Nucleus accumbens (tissue), 56 donors: ENCODE measurements at regions not wholly inside any gene's neighbourhood (a gene's known extent, or its start where the extent isn't known, plus 50 kb on each side); places are given as distances from the start of the nearest gene placed in this dataset.
A peak's percentile ranks its signal among the peaks of the same experiment; 100 is the strongest.
"Not testable (repeated sequence)": the region's sequence is repeated elsewhere in the genome, so short reads cannot be mapped to it uniquely, and the experiment has no call there.

Experiments used
- DNase-seq, 56 donors: peaks; one replicate each; lab custom pipeline; 2025; lab: John Stamatoyannopoulos, UW

DNA sequence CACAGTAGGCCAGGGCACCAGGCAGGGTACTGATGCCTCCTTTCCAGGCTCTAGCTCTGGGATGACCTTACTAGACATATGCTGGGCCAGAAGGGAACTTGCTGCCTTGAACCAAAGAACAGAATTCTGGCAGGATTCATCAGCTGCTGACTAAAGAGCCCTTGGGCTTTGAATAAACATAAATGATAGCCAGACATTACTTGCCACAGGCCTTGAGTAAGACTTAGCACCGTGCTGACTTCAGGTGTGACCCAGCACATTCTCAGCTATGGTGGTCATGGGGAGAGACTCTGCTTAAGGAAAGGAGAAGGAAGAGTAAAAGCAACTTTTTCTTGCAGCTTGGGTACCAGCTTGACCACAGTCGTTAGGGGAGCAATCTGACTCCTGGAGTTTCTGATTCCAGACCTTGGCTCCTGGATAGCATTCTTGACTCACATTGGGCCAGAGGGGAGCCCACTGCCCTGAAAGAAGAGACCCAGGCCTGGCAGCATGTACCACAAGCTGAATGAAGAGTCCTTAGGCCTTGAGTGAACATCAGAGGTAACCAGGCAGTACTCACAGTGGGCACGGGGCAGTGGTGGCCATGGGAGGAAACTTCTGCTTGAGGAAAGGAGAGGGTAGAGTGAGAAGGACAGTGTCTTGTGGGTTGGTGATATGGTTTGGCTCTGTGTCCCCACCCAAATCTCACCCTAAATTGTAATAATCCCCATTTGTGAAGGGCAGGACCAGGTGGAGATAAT, 926.1 kb upstream of the SORCS1 start:
- DNase-seq, result no peak

DNA sequence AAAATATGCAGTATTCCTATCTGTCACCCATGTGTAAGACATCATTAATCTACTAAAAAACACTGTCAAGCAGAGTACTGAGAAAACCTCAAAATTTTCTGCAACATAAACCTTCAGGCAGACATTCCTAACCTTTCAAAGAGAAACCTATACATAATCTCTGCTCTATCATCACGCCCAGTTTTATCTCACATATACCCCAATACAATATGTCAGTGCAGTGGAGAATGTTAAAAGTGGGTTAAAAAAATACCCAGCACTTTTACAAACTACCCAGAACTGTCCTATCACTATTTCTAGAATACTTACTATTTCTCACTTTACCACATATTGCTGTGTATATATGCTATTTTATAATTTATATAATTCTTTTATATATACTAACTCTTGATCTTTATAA, 922.0 kb upstream of the SORCS1 start:
- DNase-seq, result no peak

DNA sequence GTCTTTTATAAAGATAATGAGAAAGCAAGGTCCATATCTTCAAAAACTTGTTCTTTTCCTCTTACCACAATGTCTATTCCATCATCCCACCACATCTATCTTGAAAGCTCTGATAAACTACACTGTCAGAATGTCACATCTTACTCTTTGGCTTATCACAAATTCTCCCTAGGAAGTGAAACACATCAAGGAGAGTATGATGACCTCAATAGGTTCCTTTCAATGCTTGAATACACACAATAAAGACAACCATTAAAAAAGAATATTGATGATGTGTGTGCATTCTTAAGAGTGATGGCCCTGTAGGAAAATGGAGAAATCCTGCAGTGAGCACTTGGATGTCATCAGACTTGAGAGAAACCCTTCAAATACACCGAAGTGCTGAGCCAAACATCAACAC, 918.1 kb upstream of the SORCS1 start:
- DNase-seq, result no peak

DNA sequence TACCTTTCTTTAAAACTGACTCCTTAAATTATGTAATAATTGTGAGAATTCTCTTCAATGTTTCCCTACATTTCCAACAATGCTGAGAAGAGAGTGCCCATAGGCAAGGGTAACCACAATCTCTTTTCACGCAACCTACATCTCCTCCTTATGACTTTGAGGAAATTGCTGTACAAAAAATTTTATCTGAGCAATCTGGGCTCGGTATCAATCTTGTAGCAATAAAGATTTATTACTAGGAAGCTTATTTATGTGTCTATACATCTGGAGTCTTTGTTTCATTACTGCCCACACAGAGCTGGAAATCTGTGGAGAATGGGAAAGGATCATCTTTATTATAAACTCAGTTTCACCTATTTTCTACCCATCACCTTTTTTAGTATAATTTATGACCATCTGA, 913.8 kb upstream of the SORCS1 start:
- DNase-seq, result no peak

DNA sequence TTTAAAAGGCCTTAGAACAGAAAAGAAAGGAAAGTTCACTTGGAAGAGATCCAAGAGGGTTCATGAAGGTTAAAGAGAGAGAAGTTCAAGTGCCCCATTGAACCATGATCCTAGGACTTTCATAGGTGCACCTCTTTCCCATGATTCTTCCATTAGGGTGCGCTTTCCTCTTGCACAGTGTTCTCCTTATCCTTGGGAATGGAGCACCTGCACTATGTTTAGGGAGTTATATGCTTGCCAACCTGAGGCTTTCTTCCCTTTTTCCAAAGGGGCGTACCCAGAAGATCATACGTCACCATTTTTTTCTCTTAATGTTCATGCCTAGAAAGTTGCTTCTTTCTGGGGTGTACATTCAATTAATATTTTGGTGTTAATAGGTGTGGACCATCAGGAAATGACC, 908.0 kb upstream of the SORCS1 start:
- no peak for DNase-seq

DNA sequence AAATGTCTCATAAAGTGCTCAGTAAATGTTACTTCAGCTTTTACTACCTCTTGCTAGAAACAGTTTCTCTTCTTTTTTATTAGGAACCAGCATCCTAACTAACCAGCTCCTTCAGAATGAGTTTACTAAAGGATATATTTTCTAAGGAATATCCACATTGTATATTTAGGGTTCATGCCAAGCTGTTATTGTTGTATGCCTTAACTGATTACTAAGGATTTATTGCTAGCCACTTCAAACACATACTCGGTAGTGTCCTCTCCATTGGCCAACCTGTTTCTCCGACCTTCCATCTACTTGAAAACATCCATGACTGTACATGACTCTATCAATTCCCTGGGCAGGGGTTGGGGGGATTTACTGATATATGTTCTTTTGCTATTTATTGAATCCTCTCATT, 906.3 kb upstream of the SORCS1 start:
- no peak for DNase-seq

DNA sequence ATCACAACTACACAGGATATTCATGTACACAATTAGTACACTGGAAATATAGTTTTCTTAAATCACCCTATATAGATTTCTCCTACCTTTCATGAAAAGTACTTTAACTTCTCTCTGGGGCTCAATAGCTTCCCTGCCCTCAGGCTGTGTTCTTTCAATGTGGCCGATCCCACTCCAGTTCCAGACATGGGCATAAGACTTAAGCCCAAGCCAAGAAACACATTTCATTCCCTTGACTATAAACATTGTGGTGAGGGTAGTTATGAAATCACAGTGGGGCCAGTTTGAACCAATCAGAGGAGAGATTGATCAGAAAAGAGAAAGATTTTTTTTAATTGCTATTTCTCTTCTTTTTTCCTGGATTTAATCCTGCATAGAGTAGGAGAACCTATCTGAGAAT, 904.6 kb upstream of the SORCS1 start:
- no peak for DNase-seq

DNA sequence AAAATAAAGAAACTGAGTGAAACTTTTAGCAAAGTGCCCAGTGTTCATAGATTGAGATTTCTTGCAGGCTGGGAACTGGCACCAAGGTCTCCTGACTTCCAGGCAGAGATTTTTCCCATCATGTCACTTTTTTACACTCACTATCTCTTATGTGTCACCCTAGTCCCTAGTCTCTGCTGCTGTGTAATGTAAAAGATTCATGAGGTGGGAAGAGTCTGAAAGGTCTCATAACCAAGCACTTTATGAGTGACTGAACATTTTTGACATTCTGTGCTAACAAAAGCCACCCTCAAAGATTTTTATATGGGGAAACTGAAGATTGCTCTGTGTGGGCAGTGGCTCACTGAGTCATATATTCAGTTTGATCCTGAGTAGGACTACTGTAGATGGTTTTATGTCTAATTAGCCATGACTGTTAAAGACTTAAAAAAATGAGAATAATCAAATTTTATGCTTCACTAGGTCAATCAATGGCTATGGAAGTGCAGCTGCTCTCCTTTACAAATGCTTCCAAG, 900.3 kb upstream of the SORCS1 start:
- DNase-seq, result peak in 9 of 56 donors; percentile 0 to 45 (median 5)

DNA sequence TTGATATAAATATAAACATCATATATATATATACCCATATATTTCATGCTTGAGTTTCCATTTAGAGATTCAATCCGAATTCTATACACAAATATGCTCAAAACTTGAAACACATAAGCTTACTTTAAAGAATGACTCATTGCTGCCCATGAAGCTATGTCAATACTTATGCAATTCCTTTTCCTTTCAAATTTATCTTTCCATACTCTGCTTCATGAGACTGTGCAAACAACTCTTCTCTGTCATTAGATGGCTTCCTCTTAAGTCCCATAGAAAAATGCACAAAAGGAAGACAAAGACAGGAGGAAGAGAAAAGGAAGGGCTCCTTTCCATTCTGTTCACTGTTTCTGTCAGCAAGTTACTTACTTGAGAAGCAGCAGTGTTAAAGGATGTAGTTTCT, 895.7 kb upstream of the SORCS1 start:
- no peak for DNase-seq

DNA sequence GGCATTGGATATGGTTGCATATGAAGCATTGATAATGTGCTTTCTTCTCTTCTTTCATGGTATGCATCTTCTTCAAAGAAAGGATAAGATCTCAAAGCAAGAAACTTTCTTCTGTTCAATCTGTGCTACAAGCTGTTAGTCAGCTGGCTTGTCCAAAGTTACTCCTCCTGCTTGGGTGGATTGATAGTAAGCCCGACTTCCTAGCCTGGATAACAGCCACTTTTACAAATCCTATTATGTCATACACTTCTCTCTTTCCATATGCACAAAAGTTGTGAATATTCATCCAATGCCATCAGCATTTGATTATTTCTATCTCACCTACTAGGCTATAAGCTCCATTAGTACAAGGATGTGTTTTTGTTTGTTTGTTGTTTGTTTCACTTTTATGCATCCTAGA, 891.0 kb upstream of the SORCS1 start:
- DNase-seq, result no peak

DNA sequence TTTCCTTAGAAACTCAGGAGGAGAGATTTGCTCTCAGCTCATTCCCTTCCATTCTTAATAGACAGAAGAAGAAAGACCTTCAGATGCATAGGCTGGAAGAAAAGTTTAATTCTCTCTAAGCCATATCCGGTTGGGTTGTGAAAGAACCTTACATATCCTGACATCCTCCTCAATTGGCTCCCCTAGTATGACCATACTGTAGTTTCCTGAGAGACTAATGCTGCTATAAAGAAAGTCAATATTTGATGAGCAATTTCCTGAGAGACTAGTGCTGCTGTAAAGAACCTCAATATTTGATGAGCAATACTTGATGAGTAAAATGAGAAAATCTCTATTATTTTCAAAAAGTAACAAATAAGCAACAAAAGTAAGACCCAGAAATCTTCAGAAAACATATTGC, 888.5 kb upstream of the SORCS1 start:
- DNase-seq, result no peak

DNA sequence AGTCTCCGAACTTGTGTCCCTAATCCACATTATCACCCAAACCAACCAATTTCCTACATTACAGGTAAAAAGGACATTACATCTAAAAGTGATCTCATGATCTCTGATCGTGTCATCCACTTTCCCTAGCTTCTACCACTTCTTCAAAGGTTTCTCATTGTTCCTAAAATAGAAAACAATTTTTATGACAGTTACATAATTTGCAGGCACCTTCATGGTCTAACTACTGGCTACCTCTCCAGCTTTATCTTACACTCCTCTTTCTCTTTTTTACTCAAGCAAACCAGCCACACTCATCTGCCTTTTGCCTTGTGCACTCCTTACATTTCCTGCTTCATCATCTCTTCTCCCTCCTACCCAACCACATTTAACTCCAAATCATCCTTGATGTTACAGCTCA, 886.7 kb upstream of the SORCS1 start:
- DNase-seq, result no peak

DNA sequence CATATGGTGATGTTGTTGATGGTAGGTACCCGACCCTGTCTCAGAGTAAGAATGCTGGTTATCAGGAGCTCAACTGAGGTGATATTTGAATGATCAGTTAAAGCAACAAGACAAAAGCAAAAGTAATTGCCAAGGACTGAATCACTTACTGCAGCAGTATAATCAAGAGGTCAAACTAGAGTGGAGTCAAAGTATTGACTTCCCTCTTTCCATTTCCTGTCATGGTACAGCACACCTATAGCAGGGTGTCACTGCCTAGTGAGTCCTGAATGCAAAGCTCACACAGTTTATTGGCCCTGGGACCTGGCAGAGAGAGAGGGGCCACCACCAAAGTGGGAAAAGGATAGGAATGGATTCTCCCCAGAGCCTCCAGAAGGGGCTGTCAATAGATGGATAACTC, 886.1 kb upstream of the SORCS1 start:
- DNase-seq, result no peak

DNA sequence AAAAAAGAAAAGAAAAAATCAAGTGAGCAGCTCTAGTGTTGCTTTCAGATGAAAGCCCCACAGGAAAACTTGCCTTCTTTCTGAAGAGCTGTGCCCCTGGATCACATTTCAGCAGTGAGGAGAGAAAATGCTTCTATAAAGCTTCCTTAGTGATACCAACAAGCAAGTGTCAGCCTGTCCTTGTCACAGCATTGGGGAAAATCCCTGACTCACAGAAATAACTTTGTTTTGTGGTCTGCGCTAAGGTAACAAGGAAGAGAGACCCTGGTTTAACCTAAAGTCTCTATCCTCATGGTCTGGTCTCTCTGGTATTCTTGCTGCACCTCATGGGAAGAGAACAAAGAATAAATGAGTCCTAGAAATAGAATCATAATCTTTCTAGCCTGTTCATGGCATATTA, 885.2 kb upstream of the SORCS1 start:
- no peak for DNase-seq

DNA sequence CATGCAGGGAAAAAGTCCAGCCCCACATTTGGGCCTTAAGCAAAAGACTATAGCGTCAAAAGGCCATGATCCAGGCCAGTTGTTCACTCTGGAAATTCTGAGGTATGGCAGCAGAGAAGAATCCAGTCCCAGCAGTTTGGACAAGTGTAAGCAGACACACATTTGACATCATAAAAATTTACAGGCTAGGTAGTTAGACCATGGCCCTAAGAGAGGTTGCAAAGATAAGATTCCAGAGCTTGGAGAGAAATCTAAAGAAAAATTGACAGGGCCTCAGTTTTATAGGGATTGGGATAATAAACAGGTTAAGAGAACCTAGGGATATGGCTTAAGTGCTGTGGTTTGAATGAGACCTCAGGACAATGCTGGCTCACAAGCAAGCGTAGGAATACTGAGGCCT, 884.4 kb upstream of the SORCS1 start:
- no peak for DNase-seq

DNA sequence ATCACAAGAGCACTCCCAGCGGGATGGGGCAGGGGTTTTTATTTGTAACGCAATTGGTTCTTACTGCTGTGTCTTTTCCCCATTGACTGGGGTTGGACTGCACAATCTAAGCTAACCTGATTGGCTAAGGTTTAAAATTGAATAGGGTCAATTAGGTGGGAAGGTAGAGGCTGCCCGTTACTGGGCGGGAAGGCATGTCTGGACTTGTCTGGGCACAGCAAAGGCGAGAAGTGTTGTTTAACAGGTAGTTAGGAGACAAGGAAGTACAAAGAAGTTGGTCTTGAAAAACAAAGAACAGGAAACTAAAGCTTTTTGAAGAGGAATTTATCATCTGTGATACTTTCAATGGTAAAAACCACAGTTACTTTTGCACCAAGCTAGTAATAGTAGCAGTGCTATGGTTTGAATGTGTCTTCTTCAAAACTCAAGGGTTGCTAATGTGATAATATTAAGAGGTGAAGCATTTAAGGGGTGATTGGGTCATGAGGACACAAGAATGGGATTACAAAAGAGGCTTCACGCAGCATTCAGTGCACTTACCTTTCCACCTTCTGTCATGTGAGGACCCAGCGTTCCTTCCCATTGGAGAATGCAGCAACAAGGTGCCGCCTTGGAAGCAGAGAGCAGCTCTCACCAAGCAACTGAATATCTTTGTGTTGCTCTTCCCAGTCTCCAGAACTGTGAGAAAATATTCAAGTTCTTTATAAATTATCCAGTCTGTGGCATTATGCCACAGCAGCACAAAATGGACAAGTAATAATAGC, 875.5 kb upstream of the SORCS1 start:
- no peak for DNase-seq

DNA sequence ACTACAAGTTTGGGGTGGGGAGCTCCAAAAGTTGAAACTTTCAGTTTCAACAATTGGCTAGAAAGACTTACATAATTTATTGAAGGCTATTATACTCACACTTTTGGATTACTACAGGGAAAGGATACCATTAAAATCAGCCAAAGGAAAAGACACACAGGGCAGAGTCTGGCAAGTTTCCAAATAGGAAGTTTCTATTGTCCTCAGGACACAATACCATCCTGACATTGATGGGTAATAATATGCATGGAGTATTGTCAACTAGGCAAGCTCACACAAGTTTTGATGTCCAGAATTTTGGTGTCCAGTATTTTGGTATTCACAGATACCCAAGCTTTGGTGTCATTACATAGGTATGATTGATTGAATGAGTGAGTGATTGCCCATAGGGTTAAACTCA, 872.6 kb upstream of the SORCS1 start:
- DNase-seq, result no peak

DNA sequence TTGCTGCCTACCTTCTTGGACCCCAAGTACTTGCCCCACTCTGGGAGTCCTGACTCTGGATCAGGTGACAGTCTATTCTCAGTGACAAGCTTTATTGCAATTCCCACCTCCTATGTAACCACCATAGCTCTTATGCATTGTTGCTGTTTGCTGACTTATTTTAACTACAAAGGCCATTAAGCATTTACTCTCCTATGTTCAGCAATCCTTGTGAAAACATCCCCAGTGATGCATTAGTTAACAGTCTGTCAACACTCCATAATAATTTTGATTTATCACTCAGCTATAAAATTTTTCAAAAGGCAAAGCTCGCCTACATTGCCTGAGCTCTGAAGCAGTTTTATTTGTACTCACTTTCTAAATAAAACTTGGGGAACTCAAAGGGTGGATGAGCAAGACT, 871.8 kb upstream of the SORCS1 start:
- DNase-seq, result no peak

DNA sequence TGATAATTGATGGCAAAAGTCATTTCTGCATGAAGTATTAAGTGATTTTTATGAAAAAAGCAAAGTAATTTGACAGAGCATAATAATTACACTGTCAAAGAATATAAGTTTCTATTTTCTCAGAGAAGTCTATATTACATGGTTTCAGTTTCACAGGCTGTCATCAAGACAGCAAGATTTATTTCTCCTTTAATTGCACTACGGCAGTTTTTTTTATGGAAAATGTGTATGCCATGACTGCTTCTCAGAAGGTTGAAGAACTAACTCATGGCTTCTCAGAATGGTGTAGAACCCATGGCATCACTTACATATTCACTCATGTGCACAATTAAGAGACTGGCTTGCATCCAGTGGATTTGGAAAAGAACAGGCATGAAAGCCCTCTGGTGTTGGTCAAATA, 870.3 kb upstream of the SORCS1 start:
- no peak for DNase-seq

DNA sequence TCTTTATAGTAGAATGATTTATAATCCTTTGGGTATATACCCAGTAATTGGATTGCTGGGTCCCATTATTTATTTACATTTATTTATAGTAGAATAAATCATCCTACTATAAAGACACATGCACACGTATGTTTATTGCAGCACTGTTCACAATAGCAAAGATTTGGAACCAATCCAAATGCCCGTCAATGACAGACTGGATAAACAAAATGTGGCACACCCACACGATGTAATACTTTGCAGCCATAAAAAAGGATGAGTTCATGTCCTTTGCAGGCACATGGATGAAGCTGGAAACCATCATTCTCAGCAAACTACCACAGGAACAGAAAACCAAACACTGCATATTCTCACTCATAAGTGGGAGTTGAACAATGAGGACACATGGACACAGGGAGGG, 869.0 kb upstream of the SORCS1 start:
- DNase-seq, result not testable (repeated sequence)

DNA sequence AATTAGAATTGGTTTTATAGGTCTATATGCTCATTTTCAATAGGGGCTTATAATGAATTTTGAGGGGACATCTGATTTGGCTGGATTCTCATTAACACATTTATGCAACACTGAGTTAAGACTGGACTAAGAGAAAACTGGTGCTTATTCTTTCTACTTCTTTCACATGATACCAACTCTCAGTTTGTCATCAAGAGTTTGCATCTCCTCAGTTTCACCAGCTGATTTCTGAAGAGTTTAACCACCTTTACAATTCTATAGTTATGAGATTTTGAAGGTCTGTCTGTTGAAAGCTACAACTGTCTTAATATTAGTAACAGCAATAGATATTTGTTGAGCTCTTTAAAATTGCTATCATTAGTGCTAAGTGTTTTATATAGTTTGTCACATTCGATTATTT, 867.0 kb upstream of the SORCS1 start:
- no peak for DNase-seq

DNA sequence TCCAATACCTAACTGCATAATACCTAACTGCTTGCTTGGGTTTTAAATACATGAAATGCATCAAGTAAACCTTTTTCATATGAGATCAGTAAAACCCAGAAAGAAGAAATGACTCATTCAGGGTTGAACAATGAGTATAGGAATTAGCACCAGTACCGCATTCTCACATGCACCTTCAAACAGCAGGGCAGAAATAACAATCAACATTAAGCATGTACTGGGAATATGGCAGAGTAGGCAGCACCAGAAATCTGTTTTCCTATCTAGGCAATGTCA, 850.3 kb upstream of the SORCS1 start:
- DNase-seq, result no peak
